ENCODE measurements at regions not wholly inside any gene's neighbourhood (a gene's known extent, or its start where the extent isn't known, plus 50 kb on each side); places are given as distances from the start of the nearest gene placed in this dataset.
"Not testable (repeated sequence)": the region's sequence is repeated elsewhere in the genome, so short reads cannot be mapped to it uniquely, and the experiment has no call there.

DNA sequence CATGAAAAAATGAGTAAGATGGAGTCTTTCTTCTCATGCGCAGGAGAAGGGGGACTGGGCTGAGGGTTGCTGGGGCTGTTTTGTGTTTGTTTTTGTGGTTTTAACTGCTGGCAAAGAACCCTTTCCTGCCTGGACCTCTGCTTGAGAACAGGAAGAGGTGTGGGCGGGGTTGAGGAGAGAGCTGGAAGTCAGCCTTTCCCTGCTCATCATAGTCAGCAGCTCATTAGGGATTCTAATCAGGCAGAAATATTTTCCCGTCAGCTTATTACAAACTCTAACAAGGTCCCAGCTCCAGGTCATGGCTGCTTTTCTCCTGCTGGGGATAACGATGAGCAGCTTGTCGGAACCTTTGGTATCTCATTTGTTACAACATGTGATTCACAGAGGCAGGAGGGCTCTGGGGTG, 185.0 kb upstream of the NRXN3 start:
- in situ Hi-C loops (cut with HindIII; ENCODE audit: low sequenced_read_pairs) = no loop called here

- in situ Hi-C loops (cut with HindIII; ENCODE audit: low sequenced_read_pairs) = no loop called here
Measured at GRCh38 chr14:77986773-77987172, 183.4 kb upstream of the NRXN3 start.

DNA sequence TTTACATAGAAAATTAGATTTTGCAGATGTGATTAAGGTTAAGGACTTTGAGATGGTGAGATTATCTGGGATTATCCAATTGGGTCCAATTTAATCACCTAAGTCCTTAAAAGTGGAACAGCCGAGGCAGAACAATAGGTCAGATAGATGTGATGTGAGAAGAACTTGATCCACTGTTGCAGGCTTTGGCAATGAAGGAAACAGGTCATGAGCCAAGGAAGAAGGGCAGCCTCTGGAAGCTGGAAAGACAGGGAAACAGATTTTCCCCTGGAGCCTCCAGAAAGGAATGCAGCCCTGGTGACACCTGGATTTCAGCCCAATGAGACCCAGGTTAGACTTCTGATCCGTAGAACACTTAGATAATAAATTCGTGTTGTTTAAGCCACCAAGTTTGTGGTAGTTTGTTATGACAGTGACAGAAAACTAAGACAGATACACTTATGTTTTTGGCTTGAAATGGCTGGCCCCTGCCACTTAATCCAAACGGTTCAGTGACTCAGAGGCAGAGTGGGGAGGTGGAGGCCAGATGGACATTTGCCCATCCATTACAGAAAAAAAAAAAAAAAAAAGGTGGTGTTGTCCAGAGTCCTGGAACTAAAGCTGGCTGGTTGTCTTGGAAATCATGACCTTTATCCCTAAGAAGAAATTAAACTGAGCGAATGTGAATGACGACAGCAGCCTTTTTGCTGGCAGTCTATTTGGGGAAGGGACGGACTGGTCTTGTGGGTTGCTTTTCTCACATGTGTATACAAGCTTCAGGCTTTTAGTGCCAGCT, 181.9 kb upstream of the NRXN3 start:
- in situ Hi-C loops (cut with HindIII; ENCODE audit: low sequenced_read_pairs) = no loop called here

- in situ Hi-C loops (cut with HindIII; ENCODE audit: low sequenced_read_pairs) = no loop called here
Measured at GRCh38 chr14:77988970-77989369, 181.2 kb upstream of the NRXN3 start.

- in situ Hi-C loops (cut with HindIII; ENCODE audit: low sequenced_read_pairs) = no loop called here
Measured at GRCh38 chr14:77989441-77989991, 180.7 kb upstream of the NRXN3 start.

GRCh38 chr14:77990337-77990736, 179.8 kb upstream of the NRXN3 start:
- in situ Hi-C loops (cut with HindIII; ENCODE audit: low sequenced_read_pairs) = no loop called here

- in situ Hi-C loops (cut with HindIII; ENCODE audit: low sequenced_read_pairs) = no loop called here
Measured at GRCh38 chr14:77991128-77991772, 178.9 kb upstream of the NRXN3 start.

GRCh38 chr14:78005325-78005724, 164.8 kb upstream of the NRXN3 start:
- in situ Hi-C loops (cut with HindIII; ENCODE audit: low sequenced_read_pairs) = no loop called here

- in situ Hi-C loops (cut with HindIII; ENCODE audit: low sequenced_read_pairs) = no loop called here
Measured at GRCh38 chr14:78007160-78007559, 163.0 kb upstream of the NRXN3 start.

DNA sequence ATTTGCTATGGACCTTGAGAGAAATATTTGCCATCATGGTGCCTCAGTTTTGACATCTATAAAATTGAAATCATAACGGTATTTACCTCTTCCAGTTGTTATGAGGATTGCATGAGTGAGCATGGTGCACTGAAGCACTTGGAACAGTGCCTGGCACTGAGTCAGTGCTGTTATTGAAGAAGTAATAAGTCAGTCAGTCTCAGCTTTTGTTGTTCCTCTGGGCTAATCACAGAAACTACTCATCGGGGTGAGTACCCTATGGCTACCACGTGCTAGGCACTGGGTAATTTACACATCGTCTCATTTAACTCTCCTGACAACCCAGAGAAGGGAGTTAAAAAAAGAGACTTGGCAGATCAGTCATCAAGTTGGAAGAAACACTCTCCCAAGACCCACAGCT, 159.5 kb upstream of the NRXN3 start:
- in situ Hi-C loops (cut with HindIII; ENCODE audit: low sequenced_read_pairs) = no loop called here

GRCh38 chr14:78013911-78014310, 156.3 kb upstream of the NRXN3 start:
- in situ Hi-C loops (cut with HindIII; ENCODE audit: low sequenced_read_pairs) = not testable (repeated sequence)

DNA sequence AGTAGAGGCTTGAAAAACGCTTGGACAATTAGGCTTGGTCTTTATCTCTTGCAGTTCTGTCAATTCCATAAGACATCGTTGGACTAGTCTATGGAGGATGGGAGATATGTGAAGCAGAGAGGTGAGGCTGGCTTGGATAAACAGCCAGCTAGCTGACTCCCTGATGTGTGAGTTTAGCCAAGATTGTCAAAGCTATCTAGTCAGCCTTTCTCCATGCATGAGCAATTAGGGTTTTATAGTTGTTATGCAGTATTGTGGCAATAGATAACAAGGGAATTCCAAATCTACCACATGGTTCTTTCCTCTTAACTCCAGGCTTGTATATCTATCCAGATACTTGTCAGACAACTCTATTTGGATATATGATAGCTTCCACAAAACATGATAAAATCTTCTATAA, 153.6 kb upstream of the NRXN3 start:
- in situ Hi-C loops (cut with HindIII; ENCODE audit: low sequenced_read_pairs) = loop anchor here (5.0 kb wide), 1 partner anchor 89 kb away; no protein-coding TSS in a partner anchor

DNA sequence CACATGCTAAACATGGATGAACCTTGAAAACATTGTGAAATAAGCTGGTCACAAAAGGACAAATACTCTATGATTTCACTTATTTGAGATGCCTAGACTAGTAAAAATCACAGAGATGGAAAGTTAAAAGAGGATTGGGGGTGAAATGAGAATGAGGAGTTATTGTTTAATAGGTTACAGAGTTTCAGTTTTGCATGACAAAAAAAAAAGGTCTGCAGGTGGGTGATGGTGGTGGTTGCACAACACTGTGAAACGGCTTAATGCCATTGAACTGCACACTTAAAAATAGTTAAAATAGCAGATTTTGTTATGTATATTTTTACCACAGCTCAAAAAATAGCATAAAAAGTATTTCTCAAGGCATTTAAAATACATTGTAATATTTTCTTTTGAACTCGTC, 151.9 kb upstream of the NRXN3 start:
- in situ Hi-C loops (cut with HindIII; ENCODE audit: low sequenced_read_pairs) = loop anchor here (5.0 kb wide), 1 partner anchor 91 kb away; no protein-coding TSS in a partner anchor

DNA sequence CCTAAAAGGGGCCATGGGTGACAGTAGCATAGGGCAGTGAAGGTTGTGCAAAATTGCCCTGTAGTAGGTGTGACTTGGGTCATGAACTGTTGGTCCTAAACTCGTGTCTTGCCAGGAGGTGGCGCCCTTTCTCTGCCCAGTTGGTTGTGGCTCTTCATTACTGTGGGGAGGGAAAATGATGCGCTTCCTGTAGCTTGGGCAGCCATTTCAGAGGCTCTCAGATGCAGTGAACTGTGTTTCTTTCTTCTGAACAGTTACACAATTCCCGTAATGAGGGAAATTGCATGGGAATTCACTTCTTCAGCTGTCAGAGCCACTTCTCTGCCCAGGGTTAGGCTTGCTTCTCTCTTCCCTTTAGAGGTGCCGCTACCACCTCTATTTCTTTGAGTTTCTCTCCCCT, 148.1 kb upstream of the NRXN3 start:
- in situ Hi-C loops (cut with HindIII; ENCODE audit: low sequenced_read_pairs) = no loop called here

GRCh38 chr14:78023112-78023511, 147.1 kb upstream of the NRXN3 start:
- in situ Hi-C loops (cut with HindIII; ENCODE audit: low sequenced_read_pairs) = no loop called here

DNA sequence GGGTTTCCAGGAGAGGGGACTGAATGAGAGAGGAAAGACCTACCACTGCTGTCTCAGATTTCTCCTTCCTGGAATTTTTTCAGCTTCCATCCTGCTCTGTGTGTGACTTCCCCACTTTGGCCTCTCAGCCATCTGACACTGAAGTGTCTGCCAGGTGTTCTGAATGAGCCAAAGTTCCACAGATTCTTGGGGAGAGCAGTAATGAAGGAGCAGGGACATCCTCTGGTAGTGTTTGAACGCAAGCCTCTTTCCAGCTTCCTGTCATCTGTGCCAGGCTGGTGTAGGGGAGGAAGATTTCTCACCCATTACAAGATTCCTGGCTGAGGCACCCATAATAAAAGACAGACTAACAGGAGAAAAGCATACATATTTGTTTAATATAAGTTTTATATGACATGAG, 141.7 kb upstream of the NRXN3 start:
- in situ Hi-C loops (cut with HindIII; ENCODE audit: low sequenced_read_pairs) = no loop called here

DNA sequence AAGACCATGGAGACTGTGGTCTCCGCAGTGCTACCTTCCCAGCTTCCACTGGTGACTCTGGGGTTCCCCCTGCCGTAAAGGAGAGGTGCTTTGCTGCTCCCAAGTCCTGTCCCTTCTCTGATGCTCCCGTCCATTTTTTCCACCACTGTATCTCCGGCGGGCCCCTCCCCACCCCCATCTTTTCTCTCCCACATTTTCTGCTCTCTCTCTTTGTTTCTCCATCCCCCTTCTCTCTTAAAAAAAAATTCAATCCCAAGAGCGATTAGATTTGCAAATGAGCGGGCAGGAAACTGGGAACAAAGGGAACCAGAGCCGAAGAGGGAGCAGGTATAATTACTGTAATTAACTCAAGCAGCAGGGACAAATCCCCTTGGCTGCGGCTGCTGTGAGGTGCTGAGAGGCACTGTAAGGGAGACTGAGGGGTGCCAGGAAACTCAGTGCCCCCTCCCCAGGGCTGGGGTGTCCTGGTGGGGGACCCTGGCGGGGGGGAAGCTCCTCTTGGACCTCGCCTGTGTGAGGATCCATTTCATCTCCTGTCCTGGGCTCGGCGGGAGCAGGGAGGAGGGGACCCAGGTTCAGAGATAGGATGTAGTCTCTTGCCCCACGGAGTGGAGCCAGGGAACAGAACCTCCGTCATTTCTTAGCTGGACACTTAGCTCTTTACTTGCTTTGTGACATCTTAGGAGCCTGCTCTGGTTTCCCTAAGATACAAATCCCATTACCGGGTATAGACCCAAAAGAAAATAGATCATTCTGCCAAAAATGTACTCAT, 140.4 kb upstream of the NRXN3 start:
- in situ Hi-C loops (cut with HindIII; ENCODE audit: low sequenced_read_pairs) = no loop called here

GRCh38 chr14:78043349-78043748, 126.8 kb upstream of the NRXN3 start:
- in situ Hi-C loops (cut with HindIII; ENCODE audit: low sequenced_read_pairs) = no loop called here

GRCh38 chr14:78048120-78048519, 122.1 kb upstream of the NRXN3 start:
- in situ Hi-C loops (cut with HindIII; ENCODE audit: low sequenced_read_pairs) = no loop called here

GRCh38 chr14:78056890-78057289, 113.3 kb upstream of the NRXN3 start:
- in situ Hi-C loops (cut with HindIII; ENCODE audit: low sequenced_read_pairs) = not testable (repeated sequence)

DNA sequence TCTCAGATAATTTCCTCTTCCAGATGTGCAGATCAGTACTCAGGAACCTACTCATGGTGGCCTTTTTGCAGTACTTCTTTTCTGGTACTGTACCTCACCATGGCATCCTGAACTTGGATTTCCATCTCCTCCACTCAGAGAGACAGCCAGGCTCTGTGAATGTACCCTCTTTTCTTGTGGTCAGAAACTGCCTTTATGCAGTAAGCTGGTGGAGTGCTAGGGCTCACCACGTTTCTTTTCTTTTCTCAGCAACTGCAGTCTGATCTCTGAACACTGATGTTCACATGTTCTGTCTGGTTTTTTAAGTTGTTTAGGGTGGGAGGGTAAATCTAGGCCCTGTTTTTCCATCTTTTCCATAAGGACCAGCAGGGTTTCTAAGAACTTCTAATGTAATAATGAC, 99.8 kb upstream of the NRXN3 start:
- in situ Hi-C loops (cut with HindIII; ENCODE audit: low sequenced_read_pairs) = no loop called here
